ENCODE measurements at regions not wholly inside any gene's neighbourhood (a gene's known extent, or its start where the extent isn't known, plus 50 kb on each side); places are given as distances from the start of the nearest gene placed in this dataset.

DNA sequence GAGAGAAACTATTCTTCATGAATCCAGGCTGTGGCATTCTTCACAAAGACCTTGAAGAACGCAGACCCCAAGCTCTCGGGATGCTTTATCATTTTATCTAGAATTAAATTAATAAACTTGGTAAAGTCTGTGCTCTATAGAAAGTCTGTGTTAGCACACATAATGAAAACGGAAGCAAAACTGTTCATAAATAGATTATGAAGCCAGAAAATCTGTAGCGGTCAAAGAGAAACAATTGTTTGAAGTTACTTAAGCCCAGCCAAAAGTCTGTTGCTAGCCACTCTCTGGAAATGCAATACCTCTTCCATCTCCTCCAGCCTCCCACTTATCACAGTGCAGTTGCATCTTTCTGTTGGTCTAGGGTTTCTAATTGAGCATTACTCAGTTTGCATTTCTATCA is 375.9 kb downstream of the KIF4B start:
- Histone ChIP-seq H3K4me3 (ENCODE audit: low read depth in 2 of 2, low read length in 2 of 2) (no peak overlapping the region), H3K27ac (ENCODE audit: low read length) (no peak overlapping the region), H3K4me1 (ENCODE audit: control insufficient read depth, insufficient read depth, low read length) (no peaks in the 10 kb centered on the region), H3K9me3 (ENCODE audit: control insufficient read depth, insufficient read depth, low read depth, low read length) (no peaks in the 10 kb centered on the region), H3K36me3 (ENCODE audit: control insufficient read depth, insufficient read depth, low read length) (no peaks in the 10 kb centered on the region), H3K27me3 (ENCODE audit: control insufficient read depth, insufficient read depth, low read length) (no peaks in the 10 kb centered on the region)
- TF ChIP-seq POLR2AphosphoS5 (IDR thresholded peaks at IDR 0.05; ENCODE audit: low read depth, low read length), result no peak
- TF ChIP-seq, protein P1, sequence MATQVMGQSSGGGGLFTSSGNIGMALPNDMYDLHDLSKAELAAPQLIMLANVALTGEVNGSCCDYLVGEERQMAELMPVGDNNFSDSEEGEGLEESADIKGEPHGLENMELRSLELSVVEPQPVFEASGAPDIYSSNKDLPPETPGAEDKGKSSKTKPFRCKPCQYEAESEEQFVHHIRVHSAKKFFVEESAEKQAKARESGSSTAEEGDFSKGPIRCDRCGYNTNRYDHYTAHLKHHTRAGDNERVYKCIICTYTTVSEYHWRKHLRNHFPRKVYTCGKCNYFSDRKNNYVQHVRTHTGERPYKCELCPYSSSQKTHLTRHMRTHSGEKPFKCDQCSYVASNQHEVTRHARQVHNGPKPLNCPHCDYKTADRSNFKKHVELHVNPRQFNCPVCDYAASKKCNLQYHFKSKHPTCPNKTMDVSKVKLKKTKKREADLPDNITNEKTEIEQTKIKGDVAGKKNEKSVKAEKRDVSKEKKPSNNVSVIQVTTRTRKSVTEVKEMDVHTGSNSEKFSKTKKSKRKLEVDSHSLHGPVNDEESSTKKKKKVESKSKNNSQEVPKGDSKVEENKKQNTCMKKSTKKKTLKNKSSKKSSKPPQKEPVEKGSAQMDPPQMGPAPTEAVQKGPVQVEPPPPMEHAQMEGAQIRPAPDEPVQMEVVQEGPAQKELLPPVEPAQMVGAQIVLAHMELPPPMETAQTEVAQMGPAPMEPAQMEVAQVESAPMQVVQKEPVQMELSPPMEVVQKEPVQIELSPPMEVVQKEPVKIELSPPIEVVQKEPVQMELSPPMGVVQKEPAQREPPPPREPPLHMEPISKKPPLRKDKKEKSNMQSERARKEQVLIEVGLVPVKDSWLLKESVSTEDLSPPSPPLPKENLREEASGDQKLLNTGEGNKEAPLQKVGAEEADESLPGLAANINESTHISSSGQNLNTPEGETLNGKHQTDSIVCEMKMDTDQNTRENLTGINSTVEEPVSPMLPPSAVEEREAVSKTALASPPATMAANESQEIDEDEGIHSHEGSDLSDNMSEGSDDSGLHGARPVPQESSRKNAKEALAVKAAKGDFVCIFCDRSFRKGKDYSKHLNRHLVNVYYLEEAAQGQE (IDR thresholded peaks at IDR 0.05; ENCODE audit: insufficient read depth in 1 of 2, low read depth in 2 of 2, low read length in 1 of 2), result no peak
- TF ChIP-seq, protein P2, sequence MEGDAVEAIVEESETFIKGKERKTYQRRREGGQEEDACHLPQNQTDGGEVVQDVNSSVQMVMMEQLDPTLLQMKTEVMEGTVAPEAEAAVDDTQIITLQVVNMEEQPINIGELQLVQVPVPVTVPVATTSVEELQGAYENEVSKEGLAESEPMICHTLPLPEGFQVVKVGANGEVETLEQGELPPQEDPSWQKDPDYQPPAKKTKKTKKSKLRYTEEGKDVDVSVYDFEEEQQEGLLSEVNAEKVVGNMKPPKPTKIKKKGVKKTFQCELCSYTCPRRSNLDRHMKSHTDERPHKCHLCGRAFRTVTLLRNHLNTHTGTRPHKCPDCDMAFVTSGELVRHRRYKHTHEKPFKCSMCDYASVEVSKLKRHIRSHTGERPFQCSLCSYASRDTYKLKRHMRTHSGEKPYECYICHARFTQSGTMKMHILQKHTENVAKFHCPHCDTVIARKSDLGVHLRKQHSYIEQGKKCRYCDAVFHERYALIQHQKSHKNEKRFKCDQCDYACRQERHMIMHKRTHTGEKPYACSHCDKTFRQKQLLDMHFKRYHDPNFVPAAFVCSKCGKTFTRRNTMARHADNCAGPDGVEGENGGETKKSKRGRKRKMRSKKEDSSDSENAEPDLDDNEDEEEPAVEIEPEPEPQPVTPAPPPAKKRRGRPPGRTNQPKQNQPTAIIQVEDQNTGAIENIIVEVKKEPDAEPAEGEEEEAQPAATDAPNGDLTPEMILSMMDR (IDR thresholded peaks at IDR 0.05), result no peak
- TF ChIP-seq TCF7L2 (IDR thresholded peaks at IDR 0.05; ENCODE audit: low read depth, low read length), result no peak
- no peak for TF ChIP-seq SIN3A (IDR thresholded peaks at IDR 0.05; ENCODE audit: borderline replicate concordance, insufficient read depth, low read depth, low read length)
- in situ Hi-C loops (cut with HindIII; ENCODE audit: low pct_unique_long_range_greater_than_20kb, low sequenced_read_pairs), result no loop called here
- intact Hi-C loops (cut with micrococcal nuclease; ENCODE audit: unreplicated experiment), result no loop called here
- ChIA-PET CTCF (no interaction called here), POLR2A (no interaction called here)
- ATAC-seq, result no peak
- no TSS peak for BruUV-seq (replicated peaks)
- DNase-seq (ENCODE audit: low read depth, low spot score), result no peak

DNA sequence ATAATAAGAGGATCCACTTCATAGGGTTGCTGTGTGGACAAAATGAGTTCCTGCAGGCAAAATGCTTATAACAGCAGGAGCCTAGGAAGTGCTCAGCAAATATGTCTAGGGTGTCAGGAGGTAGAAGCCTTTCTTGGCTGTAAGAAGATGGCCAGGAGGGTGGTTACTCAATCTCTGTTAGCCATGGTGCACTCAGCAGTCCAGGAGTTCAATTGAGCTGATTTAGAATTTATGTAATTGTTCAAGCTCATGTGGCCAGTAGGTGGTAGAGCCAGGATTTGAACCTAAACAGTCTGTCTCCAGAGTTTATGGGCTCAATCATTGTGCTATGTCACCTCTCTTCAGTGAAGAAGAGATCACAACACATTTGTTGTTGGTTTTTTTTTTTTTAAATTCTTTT is 381.2 kb downstream of the KIF4B start:
- ATAC-seq, result no peak
- H3K36me3 ChIP-seq (ENCODE audit: control insufficient read depth, insufficient read depth, low read length), result no peaks in the 10 kb centered on the region
- no peak overlapping the region for H3K27ac ChIP-seq (ENCODE audit: low read length)
- ChIA-PET POLR2A (no interaction called here), CTCF (no interaction called here)
- TF ChIP-seq, protein P1 (IDR thresholded peaks at IDR 0.05; ENCODE audit: insufficient read depth in 1 of 2, low read depth in 2 of 2, low read length in 1 of 2), result no peak
- TF ChIP-seq POLR2AphosphoS5 (IDR thresholded peaks at IDR 0.05; ENCODE audit: low read depth, low read length), result no peak
- no peak for TF ChIP-seq SIN3A (IDR thresholded peaks at IDR 0.05; ENCODE audit: borderline replicate concordance, insufficient read depth, low read depth, low read length)
- TF ChIP-seq, protein P2 (IDR thresholded peaks at IDR 0.05), result no peak
- TF ChIP-seq TCF7L2 (IDR thresholded peaks at IDR 0.05; ENCODE audit: low read depth, low read length), result no peak
- H3K4me1 ChIP-seq (ENCODE audit: control insufficient read depth, insufficient read depth, low read length), result no peaks in the 10 kb centered on the region
- no peaks in the 10 kb centered on the region for H3K27me3 ChIP-seq (ENCODE audit: control insufficient read depth, insufficient read depth, low read length)
- intact Hi-C loops (cut with micrococcal nuclease; ENCODE audit: unreplicated experiment) (no loop called here), in situ Hi-C loops (cut with HindIII; ENCODE audit: low pct_unique_long_range_greater_than_20kb, low sequenced_read_pairs) (no loop called here)
- no peak overlapping the region for H3K4me3 ChIP-seq (ENCODE audit: low read depth in 2 of 2, low read length in 2 of 2)
- no peaks in the 10 kb centered on the region for H3K9me3 ChIP-seq (ENCODE audit: control insufficient read depth, insufficient read depth, low read depth, low read length)
- BruUV-seq (replicated peaks), result no TSS peak
- no peak for DNase-seq (ENCODE audit: low read depth, low spot score)
